T-helper 2 cell treated with Interferon-gamma antibody and Interleukin-4, amounts not matched to agents 100 ng/mL and 5 ng/mL, for 36 hours (primary cell): ENCODE measurements at regions not wholly inside any gene's neighbourhood (a gene's known extent, or its start where the extent isn't known, plus 50 kb on each side); places are given as distances from the start of the nearest gene placed in this dataset.

Source experiments
- intact Hi-C: fragments of 100-400 bp; cut with micrococcal nuclease; formaldehyde crosslinking; loops from one replicate; pipeline ENCODE4 v1.15.1; 2023

DNA sequence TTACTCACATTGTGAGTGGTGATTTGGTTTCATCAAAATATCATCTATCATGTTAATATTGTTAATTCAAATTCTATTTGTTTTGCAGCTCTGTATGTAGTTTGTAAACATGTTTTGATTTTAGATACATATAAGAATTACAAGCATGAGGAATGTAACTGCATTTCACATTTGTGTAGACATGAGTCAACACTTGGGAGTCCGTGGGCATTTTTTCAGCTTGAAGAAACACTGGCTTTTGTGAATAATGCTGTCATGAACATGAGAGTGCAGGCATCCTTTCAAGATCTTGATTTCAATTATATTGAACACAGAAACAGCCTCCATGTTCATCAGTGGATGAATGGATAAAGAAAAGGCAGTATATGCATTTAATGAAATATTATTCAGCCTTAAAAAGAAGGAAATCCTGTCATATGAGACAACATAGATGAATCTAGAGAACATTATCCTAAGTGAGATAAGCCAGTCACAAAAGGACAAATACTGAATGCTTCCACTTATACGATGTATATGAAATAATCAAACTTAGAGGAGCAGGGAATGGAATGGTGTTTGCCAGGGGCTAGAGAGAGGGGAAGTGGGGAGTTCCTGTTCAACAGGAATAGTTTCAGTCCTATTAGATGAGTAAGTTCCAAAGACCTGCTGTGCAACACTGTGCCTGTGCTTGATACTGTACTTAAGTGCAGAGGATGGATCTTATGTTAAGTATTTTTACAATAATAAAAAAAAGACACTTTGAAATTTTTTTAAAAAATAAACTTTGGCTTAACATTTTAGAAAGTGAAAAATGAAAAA, 194.9 kb downstream of the LRATD1 start:
- intact Hi-C loops: no loop called here

DNA sequence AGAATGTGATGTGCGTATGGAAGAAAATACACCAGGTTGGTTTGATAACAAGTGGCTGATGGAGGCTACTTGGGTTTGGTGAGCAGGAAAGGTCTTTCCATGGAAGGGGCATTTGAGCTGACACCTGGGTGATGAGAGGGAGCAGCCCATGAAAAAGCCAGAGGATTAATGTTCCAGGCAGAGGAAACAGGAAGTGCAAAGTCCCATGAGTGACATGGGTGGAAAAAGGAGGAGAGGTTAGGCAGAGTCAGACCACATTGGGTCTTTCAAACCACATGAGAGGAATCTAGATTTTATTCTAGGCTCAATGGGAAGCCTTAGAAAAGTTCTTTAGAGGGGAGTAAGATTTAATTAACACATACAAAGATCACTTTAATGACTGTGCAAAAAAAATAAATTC, 195.7 kb downstream of the LRATD1 start:
- intact Hi-C loops: no loop called here

- intact Hi-C loops: no loop called here
Observed at GRCh38 chr2:14828968-14829367, 196.5 kb downstream of the LRATD1 start.

- intact Hi-C loops: no loop called here
Observed at GRCh38 chr2:14831458-14831857, 198.9 kb downstream of the LRATD1 start.

GRCh38 chr2:14843507-14844204, 211.1 kb downstream of the LRATD1 start:
- intact Hi-C loops: no loop called here

GRCh38 chr2:14855751-14856150, 223.2 kb downstream of the LRATD1 start:
- intact Hi-C loops: no loop called here

DNA sequence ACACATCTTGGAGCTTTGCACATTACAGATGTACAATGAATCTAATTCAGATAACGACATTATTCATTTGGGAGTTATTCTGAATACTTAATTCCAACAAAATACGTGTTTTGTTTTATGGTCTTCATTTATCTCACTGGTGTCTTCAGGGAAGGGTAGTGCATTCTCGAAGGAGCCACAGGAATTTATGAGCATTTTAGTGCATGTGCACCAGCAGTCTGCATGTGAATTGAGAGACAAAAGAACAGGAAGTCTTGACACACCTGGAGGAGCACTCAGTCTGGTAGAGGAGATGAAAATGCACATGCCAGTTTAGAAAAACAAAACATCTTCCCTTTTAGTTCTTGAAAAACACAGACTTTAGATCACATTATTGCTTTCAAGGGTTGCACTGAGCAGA, 228.7 kb downstream of the LRATD1 start:
- intact Hi-C loops: no loop called here

- intact Hi-C loops: no loop called here
Observed at GRCh38 chr2:14866736-14867352, 234.3 kb downstream of the LRATD1 start.

- intact Hi-C loops: no loop called here
Observed at GRCh38 chr2:14867853-14868252, 235.3 kb downstream of the LRATD1 start.

DNA sequence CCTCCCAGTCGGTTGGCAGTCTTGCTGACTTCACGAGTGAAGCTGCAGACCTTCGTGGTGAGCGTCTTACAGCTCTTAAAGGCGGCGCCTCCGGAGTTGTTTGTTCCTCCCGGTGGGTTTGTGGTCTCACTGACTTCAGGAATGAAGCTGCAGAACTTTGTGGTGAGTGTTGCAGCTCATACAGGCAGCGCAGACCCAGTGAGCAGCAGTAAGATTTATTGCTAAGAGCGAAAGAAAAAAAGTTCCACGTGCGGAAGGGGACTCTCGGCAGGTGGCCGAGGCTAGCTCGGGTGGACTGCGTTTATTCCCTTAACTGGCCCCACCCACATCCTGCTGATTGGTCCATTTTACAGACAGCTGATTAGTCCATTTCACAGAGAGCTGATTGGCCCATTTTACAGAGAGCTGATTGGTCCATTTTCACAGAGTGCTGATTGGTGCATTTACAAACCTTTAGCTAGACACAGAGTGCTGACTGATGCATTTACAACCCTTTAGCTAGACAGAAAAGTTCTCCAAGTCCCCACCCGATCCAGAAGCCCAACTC, 240.3 kb downstream of the LRATD1 start:
- intact Hi-C loops: no loop called here

DNA sequence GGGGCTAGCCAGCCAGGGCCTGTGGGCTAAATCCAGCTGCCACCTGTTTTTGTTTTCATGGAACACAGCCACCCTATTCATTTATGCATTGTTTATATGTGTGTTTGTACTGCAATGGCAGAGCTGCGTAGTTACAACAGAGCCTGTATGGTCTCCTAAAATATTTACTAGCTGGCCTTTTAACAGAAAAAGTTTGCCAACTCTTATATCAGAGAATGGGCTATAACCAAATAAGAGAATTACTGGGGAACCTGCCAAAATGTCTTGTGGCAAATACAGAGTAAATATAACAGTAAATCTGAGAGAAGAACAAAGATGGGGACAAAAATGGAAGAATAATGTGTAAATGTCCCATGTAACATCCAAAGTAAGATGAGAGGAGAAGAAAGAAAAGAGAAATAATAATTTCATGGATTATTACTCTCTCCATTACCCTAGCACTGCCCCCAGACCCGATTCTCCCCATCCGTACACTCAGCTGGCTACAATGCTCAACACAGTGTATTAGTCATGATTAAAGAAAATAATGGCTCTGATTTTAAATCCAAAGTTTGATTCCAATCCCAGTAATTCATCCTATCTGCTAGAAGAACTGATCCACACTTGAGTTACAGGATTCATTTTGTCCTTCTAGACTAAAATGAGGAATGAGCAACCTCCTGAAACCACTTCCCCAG, 249.3 kb downstream of the LRATD1 start:
- intact Hi-C loops: no loop called here

DNA sequence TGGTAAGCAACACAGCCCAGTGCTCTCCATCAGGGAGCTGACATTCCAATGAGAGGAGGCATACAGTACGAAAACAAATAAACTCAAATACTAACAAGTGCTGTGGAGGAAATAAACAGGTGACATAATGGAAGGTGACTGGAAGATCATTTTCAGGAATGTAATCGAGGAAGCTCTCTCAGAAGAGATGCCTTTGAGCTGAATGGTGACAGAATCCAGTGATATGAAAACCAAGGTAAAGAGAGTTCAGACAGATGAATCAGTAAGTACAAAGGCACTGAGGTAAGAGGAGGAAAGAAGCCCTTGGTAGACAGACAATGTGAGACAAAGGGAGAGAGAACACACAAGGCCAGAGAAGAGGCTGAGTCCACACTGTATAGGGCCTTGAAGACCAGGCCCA, 252.1 kb downstream of the LRATD1 start:
- intact Hi-C loops: no loop called here

DNA sequence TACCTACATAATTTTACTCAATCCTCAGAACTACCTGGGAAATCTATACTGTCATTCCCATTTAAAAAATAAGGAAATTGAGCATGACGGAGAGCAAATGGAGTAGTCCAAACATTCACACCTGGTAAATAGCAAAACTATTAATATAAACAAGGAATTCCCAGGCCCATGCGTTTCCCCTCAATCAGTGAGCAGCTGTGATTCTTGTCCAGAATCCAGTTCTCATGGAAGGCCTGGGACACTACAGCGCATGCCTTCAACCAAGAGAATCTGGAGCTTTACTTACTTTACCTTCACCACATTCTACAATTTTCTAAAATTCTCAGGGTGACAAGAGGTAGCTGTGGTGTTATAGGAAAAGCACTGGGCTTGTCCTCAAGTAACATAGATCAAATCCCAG, 259.0 kb downstream of the LRATD1 start:
- intact Hi-C loops: no loop called here

DNA sequence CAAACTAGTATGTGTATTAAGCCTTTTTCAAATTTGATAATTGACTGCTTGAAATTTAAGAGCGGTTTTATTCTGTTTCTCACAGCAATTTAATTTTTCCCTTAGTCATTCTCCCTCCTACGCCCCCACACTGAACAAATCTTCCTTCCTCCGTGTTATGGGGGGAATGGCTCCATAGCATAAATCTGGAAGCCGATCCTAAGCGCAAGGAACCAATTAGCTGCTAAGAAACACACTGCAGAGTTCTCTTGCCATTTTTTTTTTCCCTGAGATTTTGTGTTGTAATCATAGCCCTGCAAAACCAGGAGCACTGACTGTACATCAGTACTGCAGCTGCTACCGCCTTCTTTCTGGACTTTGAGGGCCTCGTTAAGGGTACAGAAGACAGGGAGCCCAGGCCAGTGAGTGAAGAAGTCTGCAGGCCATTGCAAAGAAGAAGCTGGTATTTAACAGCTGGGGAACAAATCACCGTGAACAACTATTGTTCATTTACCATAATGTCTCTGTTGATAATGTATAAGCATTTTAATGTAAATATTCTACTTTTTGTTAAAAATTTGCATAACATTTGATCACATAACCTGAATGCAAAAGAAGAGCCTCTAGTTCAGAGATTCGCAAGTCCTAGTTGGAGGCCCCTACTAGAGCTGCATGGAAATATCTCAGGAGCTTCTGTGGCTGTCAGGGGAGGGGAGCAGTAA, 264.0 kb downstream of the LRATD1 start:
- intact Hi-C loops: no loop called here

- intact Hi-C loops: no loop called here
Observed at GRCh38 chr2:14899621-14900414, 267.3 kb downstream of the LRATD1 start.

GRCh38 chr2:14901737-14902136, 269.2 kb downstream of the LRATD1 start:
- intact Hi-C loops: no loop called here

DNA sequence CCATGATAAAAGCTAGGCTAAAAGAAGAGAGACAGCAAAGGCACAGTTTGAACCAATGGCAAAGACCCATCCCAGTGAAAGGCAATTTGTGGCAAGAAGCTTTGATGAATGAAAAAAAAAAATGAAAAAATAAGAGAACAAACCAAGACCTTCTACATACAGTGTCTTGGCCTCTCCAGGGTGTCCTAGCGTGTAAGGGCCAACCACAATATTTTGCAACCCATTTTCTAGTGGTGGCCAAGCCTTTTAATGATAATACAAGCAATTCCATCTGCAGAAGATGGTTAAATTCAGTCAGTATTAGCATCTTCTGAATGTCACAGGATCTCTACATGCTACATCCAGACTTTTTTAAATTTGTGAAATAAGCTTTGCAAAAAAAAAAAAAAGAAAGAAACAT, 270.4 kb downstream of the LRATD1 start:
- intact Hi-C loops: loop anchor here (1.0 kb wide), 1 partner anchor 674 kb away; no protein-coding TSS in a partner anchor

- intact Hi-C loops: loop anchor here (1.0 to 2.0 kb wide), 2 partner anchors 255 to 673 kb away; no protein-coding TSS in a partner anchor
Observed at GRCh38 chr2:14903709-14904374, 271.3 kb downstream of the LRATD1 start.

DNA sequence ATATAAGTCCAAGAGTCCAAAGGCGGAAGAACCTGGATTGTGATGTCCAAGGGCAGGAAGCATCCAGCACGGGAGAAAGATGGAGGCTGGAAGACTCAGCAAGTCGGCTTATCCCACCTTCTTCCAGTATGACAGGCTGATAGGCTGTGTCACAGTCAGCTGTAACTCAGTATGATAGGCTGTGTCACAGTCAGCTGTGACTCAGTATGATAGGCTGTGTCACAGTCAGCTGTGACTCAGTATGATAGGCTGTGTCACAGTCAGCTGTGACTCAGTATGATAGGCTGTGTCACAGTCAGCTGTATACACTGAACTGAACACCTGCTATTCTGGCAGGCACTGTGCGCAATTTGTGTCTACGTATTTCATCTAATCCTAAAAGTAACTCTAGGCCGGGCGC, 271.9 kb downstream of the LRATD1 start:
- intact Hi-C loops: loop anchor here (2.0 kb wide), 1 partner anchor 254 kb away; no protein-coding TSS in a partner anchor
